Ishikawa (cell line): ENCODE measurements at regions not wholly inside any gene's neighbourhood (a gene's known extent, or its start where the extent isn't known, plus 50 kb on each side); places are given as distances from the start of the nearest gene placed in this dataset.

Experiments
- USF1 ChIP-seq: IDR thresholded peaks from 2 replicates; pipeline ENCODE4 v1.6.1; 2012
- ZBTB7A ChIP-seq: IDR thresholded peaks from 2 replicates; pipeline ENCODE4 v1.6.1; 2012; ENCODE audit warnings: low read depth

GRCh38 chr1:201634261-201634660 lies 95.3 kb downstream of the NAV1 start:
- TF ChIP-seq ZBTB7A, result no peak
- TF ChIP-seq USF1, result no peak
